Panc1 (cell line): ENCODE measurements at regions not wholly inside any gene's neighbourhood (a gene's known extent, or its start where the extent isn't known, plus 50 kb on each side); places are given as distances from the start of the nearest gene placed in this dataset.

Experiments used
- ATAC-seq: fragments of 200-7000 bp; cut with Tn5 transposase; 2 replicates; pipeline ENCODE4 v1.9.1; 2020; ENCODE audit warnings: mild to moderate bottlenecking, moderate library complexity
- BruUV-seq: library from RNA; stranded (reverse); fragments of 400-500 nt; replicated peaks from 2 replicates; lab custom pipeline; 2021; lab: Mats Ljungman, UMichigan
- CTCF ChIA-PET: fragments of 300-600 bp; sonication (Branson Sonifier 250); formaldehyde crosslinking; loops from one replicate; lab custom pipeline; 2022; ENCODE audit warnings: antibody characterized with exemption; lab: Charles Lee
- POLR2A ChIA-PET: fragments of 300-600 bp; sonication (Branson Sonifier 250); formaldehyde crosslinking; loops from one replicate; lab custom pipeline; 2022; ENCODE audit warnings: antibody characterized with exemption; lab: Charles Lee
- DNase-seq: peaks from one replicate; pipeline ENCODE4 v3.0.0-alpha.2; 2010; ENCODE audit warnings: low read depth, low spot score
- H3K27ac ChIP-seq: 2 replicates; pipeline ENCODE4 v1.5.1; 2011; ENCODE audit warnings: mild to moderate bottlenecking, low read length, inconsistent platforms
- H3K27me3 ChIP-seq: fragments of 200-500 bp; sonication (Bioruptor generic); 2 replicates; pipeline ENCODE4 v1.6.0; 2014; ENCODE audit warnings: low read length, inconsistent platforms; ENCODE audit not compliant: control insufficient read depth, insufficient read depth
- H3K36me3 ChIP-seq: fragments of 200-500 bp; sonication (Bioruptor generic); 2 replicates; pipeline ENCODE4 v1.5.1; 2014; ENCODE audit warnings: inconsistent platforms, mild to moderate bottlenecking, low read length, moderate library complexity; ENCODE audit not compliant: control insufficient read depth, insufficient read depth
- H3K4me1 ChIP-seq: 2 replicates; pipeline ENCODE4 v1.5.1; 2011; ENCODE audit warnings: inconsistent platforms, mild to moderate bottlenecking, low read length, moderate library complexity; ENCODE audit not compliant: control insufficient read depth, insufficient read depth
- H3K4me3 ChIP-seq, 2 experiments: 2 replicates each; pipeline ENCODE4 v1.5.1; 2011 to 2012; ENCODE audit warnings: low read depth in 2 of 2, low read length in 2 of 2, mild to moderate bottlenecking in 2 of 2, inconsistent platforms in 1 of 2, moderate library complexity in 1 of 2
- H3K9me3 ChIP-seq: fragments of 200-500 bp; sonication (Bioruptor generic); 2 replicates; pipeline ENCODE4 v1.5.1; 2014; ENCODE audit warnings: low read depth, mild to moderate bottlenecking, inconsistent platforms, low read length, moderate library complexity; ENCODE audit not compliant: control insufficient read depth, insufficient read depth
- CTCF ChIP-seq: fragments of 450-650 bp; IDR thresholded peaks from 2 replicates; pipeline ENCODE4 v1.5.1; 2017; ENCODE audit warnings: mild to moderate bottlenecking
- POLR2AphosphoS5 ChIP-seq: IDR thresholded peaks from 2 replicates; pipeline ENCODE4 v1.6.1; 2012; ENCODE audit warnings: mild to moderate bottlenecking, low read depth, low read length, moderate library complexity
- REST ChIP-seq, 2 experiments: IDR thresholded peaks; 2 replicates each; pipeline ENCODE4 v1.6.1; 2011 to 2012; ENCODE audit warnings: low read depth in 2 of 2, control low read depth in 1 of 2, low read length in 1 of 2, mild to moderate bottlenecking in 1 of 2, moderate library complexity in 1 of 2; ENCODE audit not compliant: insufficient read depth in 1 of 2
- SIN3A ChIP-seq: IDR thresholded peaks from 2 replicates; pipeline ENCODE4 v1.6.1; 2012; ENCODE audit warnings: low read depth, mild to moderate bottlenecking, low read length, moderate library complexity, borderline replicate concordance; ENCODE audit not compliant: insufficient read depth
- TCF7L2 ChIP-seq: IDR thresholded peaks from 2 replicates; pipeline ENCODE4 v1.6.1; 2011; ENCODE audit warnings: mild to moderate bottlenecking, low read depth, low read length, inconsistent platforms
- in situ Hi-C: cut with HindIII; loops from 2 replicates; pipeline ENCODE4 v1.10.0; 2016; ENCODE audit warnings: low sequenced_read_pairs, low pct_unique_long_range_greater_than_20kb
- intact Hi-C: fragments of 100-400 bp; cut with micrococcal nuclease; formaldehyde crosslinking; loops from one replicate; pipeline ENCODE4 v1.10.0; 2022; ENCODE audit not compliant: unreplicated experiment

- intact Hi-C loops: no loop called here
- H3K4me3 ChIP-seq: no peak overlapping the region
- H3K27me3 ChIP-seq: no peaks in the 10 kb centered on the region
- ChIA-PET POLR2A (no interaction called here), CTCF (no interaction called here)
- no peak overlapping the region for H3K27ac ChIP-seq
- BruUV-seq: no TSS peak
- H3K4me1 ChIP-seq: no peaks in the 10 kb centered on the region
- in situ Hi-C loops: no loop called here
- peak; percentile 11; the same call in 1 of the 2 replicates for TF ChIP-seq CTCF
- no peak for TF ChIP-seq SIN3A
- TF ChIP-seq TCF7L2: no peak
- no peaks in the 10 kb centered on the region for H3K36me3 ChIP-seq
- ATAC-seq (peak; percentile 66; the same call in 1 of the 2 replicates), DNase-seq (peak; percentile 15)
- H3K9me3 ChIP-seq: peaks cover 22% of the 10 kb centered on the region
Observed at GRCh38 chr7:13414661-13415107, 574.8 kb downstream of the ETV1 start.

- POLR2A ChIA-PET: no interaction called here
- TF ChIP-seq POLR2AphosphoS5: no peak
- ATAC-seq (no peak), DNase-seq (no peak)
- no TSS peak for BruUV-seq
- Histone ChIP-seq H3K4me1 (no peaks in the 10 kb centered on the region), H3K27ac (no peak overlapping the region), H3K4me3 (no peak overlapping the region), H3K27me3 (no peaks in the 10 kb centered on the region), H3K9me3 (peaks cover 22% of the 10 kb centered on the region), H3K36me3 (no peaks in the 10 kb centered on the region)
- CTCF ChIA-PET: no interaction called here
- in situ Hi-C loops: no loop called here
- intact Hi-C loops: no loop called here
Observed at GRCh38 chr7:13416071-13416470, 573.4 kb downstream of the ETV1 start.

- DNase-seq: no peak
- Histone ChIP-seq H3K4me1 (no peaks in the 10 kb centered on the region), H3K36me3 (no peaks in the 10 kb centered on the region), H3K4me3 (no peak overlapping the region), H3K9me3 (peaks cover 26% of the 10 kb centered on the region), H3K27me3 (no peaks in the 10 kb centered on the region), H3K27ac (no peak overlapping the region)
- intact Hi-C loops (no loop called here), in situ Hi-C loops (no loop called here)
- ChIA-PET POLR2A (no interaction called here), CTCF (no interaction called here)
- BruUV-seq: no TSS peak
- no peak for ATAC-seq
- TF ChIP-seq CTCF: no peak
- no peak for TF ChIP-seq SIN3A
- no peak for TF ChIP-seq TCF7L2
- no peak for TF ChIP-seq REST (IDR thresholded peaks at IDR 0.05; ENCODE audit: insufficient read depth in 1 of 2, low read depth in 2 of 2, low read length in 1 of 2)
- TF ChIP-seq POLR2AphosphoS5: no peak
Observed at GRCh38 chr7:13416544-13416943, 572.9 kb downstream of the ETV1 start.
